Body of pancreas (tissue), 4 donors: ENCODE measurements at regions not wholly inside any gene's neighbourhood (a gene's known extent, or its start where the extent isn't known, plus 50 kb on each side); places are given as distances from the start of the nearest gene placed in this dataset.

ENCODE experiments used
- CTCF ChIP-seq, 7 experiments: fragments of 450-650 bp in 4 of 7; fragments of 200-600 bp in 3 of 7; sonication (generic) in 3 of 7; IDR thresholded peaks; one replicate each; pipeline ENCODE4 v1.5.1; 2016 to 2019; ENCODE audit warnings: antibody characterized with exemption in 7 of 7
- POLR2A ChIP-seq, 3 donors: fragments of 450-650 bp; IDR thresholded peaks; one replicate each; pipeline ENCODE4 v1.6.1; 2016; ENCODE audit warnings: antibody characterized with exemption in 3 of 3, mild to moderate bottlenecking in 2 of 3

DNA sequence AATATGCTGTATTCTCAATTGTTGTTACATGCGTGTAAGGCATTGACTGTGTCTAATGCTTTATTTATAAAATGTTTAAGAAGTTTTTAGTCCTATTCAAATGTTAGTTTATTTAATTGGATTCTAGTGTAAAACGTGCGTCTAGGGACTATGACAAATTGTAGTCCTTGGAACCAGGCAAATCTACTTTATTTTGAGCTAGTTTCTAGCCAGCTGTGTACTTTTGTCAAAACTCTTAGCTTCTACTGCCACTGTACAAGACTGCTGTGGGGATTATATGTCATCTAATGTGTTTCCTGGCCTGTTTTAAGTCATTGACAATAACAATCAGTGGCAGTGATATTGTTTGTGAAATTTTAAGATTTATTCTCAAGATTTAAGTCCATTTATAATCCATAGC is 220.5 kb upstream of the SEMA3D start:
- TF ChIP-seq CTCF (IDR thresholded peaks at IDR 0.05) (no peak), POLR2A (IDR thresholded peaks at IDR 0.05) (no peak)
